Activated CD4-positive, alpha-beta T cell treated with anti-CD3 and anti-CD28 coated beads, Interleukin-2, amount 50 U/mL, for 24 hours (primary cell): ENCODE measurements at regions not wholly inside any gene's neighbourhood (a gene's known extent, or its start where the extent isn't known, plus 50 kb on each side); places are given as distances from the start of the nearest gene placed in this dataset.

Experiments
- DNase-seq, 2 donors: peaks; one replicate each; pipeline ENCODE4 v3.0.0-alpha.2; 2020; ENCODE audit warnings: low read depth in 1 of 2, low spot score in 1 of 2

- DNase-seq, result no peak
Observed at GRCh38 chr16:72285324-72285723, 113.4 kb upstream of the PMFBP1 start.

- DNase-seq, result no peak
Observed at GRCh38 chr16:72284042-72284789, 112.3 kb upstream of the PMFBP1 start.

- DNase-seq, result no peak
Observed at GRCh38 chr16:72282362-72282761, 110.4 kb upstream of the PMFBP1 start.

GRCh38 chr16:72278301-72278700 lies 106.3 kb upstream of the PMFBP1 start:
- no peak for DNase-seq

- DNase-seq, result no peak
Observed at GRCh38 chr16:72277749-72278148, 105.8 kb upstream of the PMFBP1 start.

GRCh38 chr16:72271699-72272240 lies 99.8 kb upstream of the PMFBP1 start:
- DNase-seq, result no peak

- no peak for DNase-seq
Observed at GRCh38 chr16:72270531-72270930, 98.6 kb upstream of the PMFBP1 start.

- no peak for DNase-seq
Observed at GRCh38 chr16:72266836-72267235, 94.9 kb upstream of the PMFBP1 start.

- no peak for DNase-seq
Observed at GRCh38 chr16:72264771-72265170, 92.8 kb upstream of the PMFBP1 start.

- DNase-seq, result no peak
Observed at GRCh38 chr16:72262711-72263110, 90.8 kb upstream of the PMFBP1 start.

GRCh38 chr16:72261127-72261526 lies 89.2 kb upstream of the PMFBP1 start:
- DNase-seq, result no peak

- DNase-seq, result no peak
Observed at GRCh38 chr16:72256398-72257066, 84.6 kb upstream of the PMFBP1 start.

GRCh38 chr16:72255786-72256185 lies 83.8 kb upstream of the PMFBP1 start:
- no peak for DNase-seq

GRCh38 chr16:72247821-72248253 lies 75.9 kb upstream of the PMFBP1 start:
- DNase-seq, result no peak

GRCh38 chr16:72246423-72246822 lies 74.5 kb upstream of the PMFBP1 start:
- DNase-seq, result no peak

- no peak for DNase-seq
Observed at GRCh38 chr16:72244853-72245252, 72.9 kb upstream of the PMFBP1 start.

GRCh38 chr16:72243621-72244020 lies 71.7 kb upstream of the PMFBP1 start:
- no peak for DNase-seq

GRCh38 chr16:72242757-72243156 lies 70.8 kb upstream of the PMFBP1 start:
- DNase-seq, result no peak

- no peak for DNase-seq
Observed at GRCh38 chr16:72241930-72242329, 70.0 kb upstream of the PMFBP1 start.

- no peak for DNase-seq
Observed at GRCh38 chr16:72241008-72241407, 69.1 kb upstream of the PMFBP1 start.

- no peak for DNase-seq
Observed at GRCh38 chr16:72240466-72240865, 68.5 kb upstream of the PMFBP1 start.

GRCh38 chr16:72236866-72237265 lies 64.9 kb upstream of the PMFBP1 start:
- no peak for DNase-seq
